Breast epithelium (tissue), 3 donors: ENCODE measurements at regions not wholly inside any gene's neighbourhood (a gene's known extent, or its start where the extent isn't known, plus 50 kb on each side); places are given as distances from the start of the nearest gene placed in this dataset.

Source experiments
- CTCF ChIP-seq, 3 donors: fragments of 450-650 bp; IDR thresholded peaks; one replicate each; pipeline ENCODE4 v1.5.1; 2016 to 2017; ENCODE audit warnings: antibody characterized with exemption in 3 of 3, mild to moderate bottlenecking in 3 of 3, moderate library complexity in 3 of 3
- POLR2A ChIP-seq: fragments of 450-650 bp; IDR thresholded peaks from one replicate; pipeline ENCODE4 v1.6.1; 2016; ENCODE audit warnings: antibody characterized with exemption, mild to moderate bottlenecking, moderate library complexity

- no peak for TF ChIP-seq POLR2A
- TF ChIP-seq CTCF (IDR thresholded peaks at IDR 0.05) = no peak
These were observed 228.4 kb downstream of the SPRY1 start for GRCh38 chr4:123624959-123625358.
